Upper lobe of right lung (tissue), 1 donor: ENCODE measurements at regions not wholly inside any gene's neighbourhood (a gene's known extent, or its start where the extent isn't known, plus 50 kb on each side); places are given as distances from the start of the nearest gene placed in this dataset.

Source experiments
- ATAC-seq: fragments of 200-7000 bp; cut with Tn5 transposase; one replicate; pipeline ENCODE4 v1.9.1; 2020; ENCODE audit warnings: mild to moderate bottlenecking, moderate library complexity
- DNase-seq: peaks from one replicate; pipeline ENCODE4 v3.0.0-alpha.2; 2020
- H3K27ac ChIP-seq: fragments of 200-600 bp; one replicate; pipeline ENCODE4 v1.8.0; 2022
- H3K27me3 ChIP-seq: fragments of 200-600 bp; one replicate; pipeline ENCODE4 v1.8.0; 2022; ENCODE audit warnings: mild to moderate bottlenecking
- H3K36me3 ChIP-seq: fragments of 200-600 bp; one replicate; pipeline ENCODE4 v1.8.0; 2022
- H3K4me1 ChIP-seq: fragments of 200-600 bp; one replicate; pipeline ENCODE4 v1.8.0; 2022
- H3K4me3 ChIP-seq: fragments of 200-600 bp; one replicate; pipeline ENCODE4 v1.8.0; 2022; ENCODE audit warnings: mild to moderate bottlenecking
- H3K9me3 ChIP-seq: fragments of 200-600 bp; one replicate; pipeline ENCODE4 v1.8.0; 2022
- intact Hi-C: fragments of 100-400 bp; cut with DNase I; formaldehyde crosslinking; loops from one replicate; pipeline ENCODE4 v1.11.0; 2022
- TF ChIP-seq, protein P1 (sequence below): fragments of 200-600 bp; IDR thresholded peaks from one replicate; pipeline ENCODE4 v1.8.0; 2022; ENCODE audit warnings: antibody characterized with exemption
- donor health status: DM: no; HTN: yes; CAD: no; lungs with severe emphysema.

GRCh38 chr13:21814604-21815003 lies 143.7 kb downstream of the FGF9 start:
- Histone ChIP-seq H3K9me3 (no peaks in the 10 kb centered on the region), H3K4me1 (no peaks in the 10 kb centered on the region), H3K4me3 (no peak overlapping the region), H3K27ac (no peak overlapping the region), H3K36me3 (no peaks in the 10 kb centered on the region), H3K27me3 (no peaks in the 10 kb centered on the region)
- intact Hi-C loops: no loop called here
- TF ChIP-seq, protein P1, sequence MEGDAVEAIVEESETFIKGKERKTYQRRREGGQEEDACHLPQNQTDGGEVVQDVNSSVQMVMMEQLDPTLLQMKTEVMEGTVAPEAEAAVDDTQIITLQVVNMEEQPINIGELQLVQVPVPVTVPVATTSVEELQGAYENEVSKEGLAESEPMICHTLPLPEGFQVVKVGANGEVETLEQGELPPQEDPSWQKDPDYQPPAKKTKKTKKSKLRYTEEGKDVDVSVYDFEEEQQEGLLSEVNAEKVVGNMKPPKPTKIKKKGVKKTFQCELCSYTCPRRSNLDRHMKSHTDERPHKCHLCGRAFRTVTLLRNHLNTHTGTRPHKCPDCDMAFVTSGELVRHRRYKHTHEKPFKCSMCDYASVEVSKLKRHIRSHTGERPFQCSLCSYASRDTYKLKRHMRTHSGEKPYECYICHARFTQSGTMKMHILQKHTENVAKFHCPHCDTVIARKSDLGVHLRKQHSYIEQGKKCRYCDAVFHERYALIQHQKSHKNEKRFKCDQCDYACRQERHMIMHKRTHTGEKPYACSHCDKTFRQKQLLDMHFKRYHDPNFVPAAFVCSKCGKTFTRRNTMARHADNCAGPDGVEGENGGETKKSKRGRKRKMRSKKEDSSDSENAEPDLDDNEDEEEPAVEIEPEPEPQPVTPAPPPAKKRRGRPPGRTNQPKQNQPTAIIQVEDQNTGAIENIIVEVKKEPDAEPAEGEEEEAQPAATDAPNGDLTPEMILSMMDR: no peak
- no peak for ATAC-seq
- DNase-seq: no peak

DNA sequence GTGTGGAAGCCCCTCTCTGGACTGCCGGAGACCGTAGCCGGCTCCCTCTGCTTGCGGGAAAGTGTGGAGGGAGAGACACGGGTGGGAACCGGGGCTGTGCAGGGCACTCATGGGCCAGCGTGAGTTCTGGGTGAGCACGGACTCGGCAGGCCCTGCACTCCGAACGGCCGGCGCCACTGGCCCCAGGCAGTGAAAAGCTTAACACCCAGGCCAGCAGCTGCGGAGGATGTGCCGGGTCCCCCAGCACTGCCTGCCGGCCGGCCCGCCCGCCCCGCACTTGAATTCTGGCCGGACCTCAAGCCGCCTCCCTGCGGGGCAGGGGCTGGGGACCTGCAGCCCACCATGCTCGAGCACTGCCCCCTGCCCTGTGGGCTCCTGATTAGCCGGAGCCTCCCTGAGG lies 147.0 kb downstream of the FGF9 start:
- TF ChIP-seq, protein P1: no peak
- Histone ChIP-seq H3K27ac (no peak overlapping the region), H3K27me3 (no peaks in the 10 kb centered on the region), H3K4me3 (no peak overlapping the region), H3K36me3 (no peaks in the 10 kb centered on the region), H3K4me1 (no peaks in the 10 kb centered on the region), H3K9me3 (no peaks in the 10 kb centered on the region)
- peak; percentile 64 for DNase-seq
- ATAC-seq: peak; percentile 27
- intact Hi-C loops: no loop called here

DNA sequence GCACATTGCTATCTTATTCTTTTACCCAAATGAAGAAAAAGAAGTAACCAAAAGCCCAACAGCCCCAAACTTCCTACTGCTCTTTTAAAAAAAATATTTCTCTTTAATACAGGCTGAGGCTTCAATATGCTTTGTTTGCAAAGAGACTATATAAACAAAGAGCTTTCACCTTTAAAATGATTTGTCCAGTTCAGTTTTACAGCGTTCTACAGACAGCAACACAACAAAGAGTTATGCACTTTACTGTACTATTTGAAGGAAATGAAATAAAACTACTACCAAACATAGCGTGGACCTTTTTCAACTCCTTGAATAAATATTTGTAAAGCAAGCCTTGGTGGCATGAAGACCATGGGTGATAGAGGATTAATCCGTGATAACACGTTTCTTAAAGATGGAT lies 151.2 kb downstream of the FGF9 start:
- no peak for ATAC-seq
- DNase-seq: no peak
- no peaks in the 10 kb centered on the region for H3K27me3 ChIP-seq
- no peak overlapping the region for H3K27ac ChIP-seq
- no peaks in the 10 kb centered on the region for H3K4me1 ChIP-seq
- H3K36me3 ChIP-seq: no peaks in the 10 kb centered on the region
- TF ChIP-seq, protein P1: no peak
- no peaks in the 10 kb centered on the region for H3K9me3 ChIP-seq
- intact Hi-C loops: no loop called here
- H3K4me3 ChIP-seq: no peak overlapping the region

- Histone ChIP-seq H3K4me1 (no peaks in the 10 kb centered on the region), H3K36me3 (no peaks in the 10 kb centered on the region), H3K27me3 (no peaks in the 10 kb centered on the region), H3K4me3 (no peak overlapping the region), H3K9me3 (no peaks in the 10 kb centered on the region), H3K27ac (no peak overlapping the region)
- TF ChIP-seq, protein P1: no peak
- no peak for DNase-seq
- no peak for ATAC-seq
- intact Hi-C loops: no loop called here
Observed at GRCh38 chr13:21823416-21823815, 152.5 kb downstream of the FGF9 start.

DNA sequence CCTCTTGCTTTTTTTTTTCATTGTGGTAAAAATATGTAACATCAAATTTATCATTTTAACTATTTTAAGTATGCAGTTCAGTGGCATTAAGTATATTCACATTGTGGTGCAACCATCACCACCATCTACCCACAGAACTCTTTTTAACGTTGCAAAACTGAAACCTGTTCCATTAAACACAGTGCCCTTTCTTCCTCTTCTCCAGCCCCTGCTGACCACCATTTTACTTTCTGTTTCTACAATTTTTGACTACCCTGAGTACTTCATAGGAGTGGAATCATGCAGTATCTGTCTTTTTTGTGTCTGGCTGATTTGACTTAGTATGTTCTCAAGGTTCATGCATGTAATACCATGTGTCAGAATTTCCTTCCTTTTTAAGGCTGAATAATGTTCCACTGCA lies 153.1 kb downstream of the FGF9 start:
- intact Hi-C loops: no loop called here
- no peak for DNase-seq
- Histone ChIP-seq H3K36me3 (no peaks in the 10 kb centered on the region), H3K27me3 (no peaks in the 10 kb centered on the region), H3K4me3 (no peak overlapping the region), H3K9me3 (no peaks in the 10 kb centered on the region), H3K4me1 (no peaks in the 10 kb centered on the region), H3K27ac (no peak overlapping the region)
- ATAC-seq: no peak
- TF ChIP-seq, protein P1: no peak

DNA sequence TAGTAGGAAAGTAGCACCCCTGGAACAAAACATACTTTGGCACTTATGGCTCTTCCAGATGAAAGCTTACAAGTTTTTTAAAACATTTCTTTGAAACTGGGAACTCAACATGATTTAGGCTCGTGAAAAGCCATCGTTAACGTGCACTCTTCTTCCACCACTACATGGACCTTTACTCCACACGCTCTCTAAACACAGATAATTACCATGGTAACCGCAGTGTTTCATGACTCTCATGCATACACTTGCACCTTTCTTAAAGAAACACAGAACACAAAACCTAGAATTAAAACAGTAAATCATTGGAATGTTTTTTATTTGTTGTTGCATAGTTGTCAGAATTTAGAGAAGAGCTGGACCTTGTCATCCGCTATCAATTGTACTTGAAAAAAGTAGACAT lies 154.3 kb downstream of the FGF9 start:
- DNase-seq: no peak
- H3K27ac ChIP-seq: no peak overlapping the region

More for the DNA sequence above, 154.3 kb downstream of the FGF9 start:
- no peaks in the 10 kb centered on the region for H3K4me1 ChIP-seq
- intact Hi-C loops: no loop called here
- no peaks in the 10 kb centered on the region for H3K36me3 ChIP-seq
- no peaks in the 10 kb centered on the region for H3K9me3 ChIP-seq
- TF ChIP-seq, protein P1: no peak
- ATAC-seq: peak; percentile 48
- no peak overlapping the region for H3K4me3 ChIP-seq
- H3K27me3 ChIP-seq: no peaks in the 10 kb centered on the region
